Right lobe of liver (tissue), 6 donors: ENCODE measurements at regions not wholly inside any gene's neighbourhood (a gene's known extent, or its start where the extent isn't known, plus 50 kb on each side); places are given as distances from the start of the nearest gene placed in this dataset.

ENCODE experiments used
- ATAC-seq, 4 donors: fragments of 200-7000 bp; cut with Tn5 transposase; one replicate each; pipeline ENCODE4 v1.9.1; 2020; ENCODE audit warnings: mild to moderate bottlenecking in 4 of 4, moderate library complexity in 4 of 4
- DNase-seq, 3 donors: peaks; one replicate each; pipeline ENCODE4 v3.0.0-alpha.2; 2020
- H3K27ac ChIP-seq, 3 donors: fragments of 200-600 bp; one replicate each; pipeline ENCODE4 v1.8.0; 2022
- H3K27me3 ChIP-seq, 2 donors: fragments of 200-600 bp; one replicate each; pipeline ENCODE4 v1.8.0; 2022
- H3K36me3 ChIP-seq, 4 donors: fragments of 200-600 bp; sonication (generic) in 1 of 4; one replicate each; pipeline versions ENCODE4 v1.5.1 to v1.8.0; 2017 to 2022; ENCODE audit warnings: control low read depth in 1 of 4
- H3K4me1 ChIP-seq, 4 donors: fragments of 200-600 bp; sonication (generic) in 1 of 4; one replicate each; pipeline versions ENCODE4 v1.5.1 to v1.8.0; 2017 to 2022; ENCODE audit warnings: control low read depth in 1 of 4
- H3K4me3 ChIP-seq, 3 donors: fragments of 200-600 bp; one replicate each; pipeline ENCODE4 v1.8.0; 2022
- H3K9me3 ChIP-seq, 4 donors: fragments of 200-600 bp; sonication (generic) in 1 of 4; one replicate each; pipeline versions ENCODE4 v1.5.1 to v1.8.0; 2017 to 2022; ENCODE audit warnings: control low read depth in 1 of 4
- POLR2A ChIP-seq: fragments of 450-650 bp; IDR thresholded peaks from one replicate; pipeline ENCODE4 v1.6.1; 2017; ENCODE audit warnings: antibody characterized with exemption, mild to moderate bottlenecking
- WGBS: methylation state at CpG from one replicate; pipeline ENCODE4 v1.1.6; 2018; ENCODE audit warnings: low coverage, low lambda C conversion rate; ENCODE audit not compliant: insufficient coverage; ENCODE audit errors: missing lambda C conversion rate; 5-methylcytosine and 5-hydroxymethylcytosine counted together
- intact Hi-C, 2 donors: fragments of 100-400 bp; cut with DNase I; formaldehyde crosslinking; loops; one replicate each; pipeline versions ENCODE4 v1.11.2 to v1.14.1; 2022
- TF ChIP-seq, protein P1 (sequence below), 4 donors: fragments of 200-600 bp in 3 of 4; fragments of 450-650 bp in 1 of 4; IDR thresholded peaks; one replicate each; pipeline versions ENCODE4 v1.5.1 to v1.8.0; 2016 to 2022; ENCODE audit warnings: antibody characterized with exemption in 4 of 4, mild to moderate bottlenecking in 2 of 4
- donor health status: DM: no; HTN: yes; CAD: no.
- donor health status: DM: no; HTN: no; CAD: no.
- donor health status: DM: no; HTN: no; CAD: no.
- donor health status: DM: no; HTN: yes; CAD: no.
- donor health status: DM: no; HTN: yes; CAD: no.

DNA sequence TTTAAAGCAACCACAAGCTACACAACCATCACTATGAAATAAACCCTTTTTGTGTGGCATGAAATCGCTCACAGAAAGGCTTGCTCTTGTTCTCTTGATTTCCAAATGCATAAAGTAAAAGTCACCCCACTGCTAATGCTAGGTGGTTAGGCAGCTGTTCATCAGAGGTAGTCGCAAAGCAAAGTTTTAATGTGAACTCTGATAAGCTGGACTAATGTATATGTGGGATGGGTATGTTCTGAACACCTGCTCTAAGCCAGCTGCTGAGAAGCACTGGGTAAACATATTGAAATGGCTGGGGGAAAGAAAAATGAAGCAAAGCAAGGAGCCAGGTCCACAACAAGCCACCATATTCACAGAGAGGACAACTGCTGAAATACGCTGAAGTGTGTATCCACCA, 142.3 kb downstream of the KLF12 start:
- intact Hi-C loops, result no loop called here
- Histone ChIP-seq H3K36me3 (no peaks in the 10 kb centered on the region), H3K27me3 (no peaks in the 10 kb centered on the region), H3K9me3 (no peaks in the 10 kb centered on the region), H3K4me3 (no peak overlapping the region), H3K4me1 (peaks cover 0 to 14% (median 0%) of the 10 kb centered on the region in 4 donors), H3K27ac (no peak overlapping the region)
- no peak for ATAC-seq
- no peak for TF ChIP-seq POLR2A
- TF ChIP-seq, protein P1, sequence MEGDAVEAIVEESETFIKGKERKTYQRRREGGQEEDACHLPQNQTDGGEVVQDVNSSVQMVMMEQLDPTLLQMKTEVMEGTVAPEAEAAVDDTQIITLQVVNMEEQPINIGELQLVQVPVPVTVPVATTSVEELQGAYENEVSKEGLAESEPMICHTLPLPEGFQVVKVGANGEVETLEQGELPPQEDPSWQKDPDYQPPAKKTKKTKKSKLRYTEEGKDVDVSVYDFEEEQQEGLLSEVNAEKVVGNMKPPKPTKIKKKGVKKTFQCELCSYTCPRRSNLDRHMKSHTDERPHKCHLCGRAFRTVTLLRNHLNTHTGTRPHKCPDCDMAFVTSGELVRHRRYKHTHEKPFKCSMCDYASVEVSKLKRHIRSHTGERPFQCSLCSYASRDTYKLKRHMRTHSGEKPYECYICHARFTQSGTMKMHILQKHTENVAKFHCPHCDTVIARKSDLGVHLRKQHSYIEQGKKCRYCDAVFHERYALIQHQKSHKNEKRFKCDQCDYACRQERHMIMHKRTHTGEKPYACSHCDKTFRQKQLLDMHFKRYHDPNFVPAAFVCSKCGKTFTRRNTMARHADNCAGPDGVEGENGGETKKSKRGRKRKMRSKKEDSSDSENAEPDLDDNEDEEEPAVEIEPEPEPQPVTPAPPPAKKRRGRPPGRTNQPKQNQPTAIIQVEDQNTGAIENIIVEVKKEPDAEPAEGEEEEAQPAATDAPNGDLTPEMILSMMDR (IDR thresholded peaks at IDR 0.05), result no peak
- WGBS, result 96% methylated on average over 3 of the region's 3 CpGs
- no peak for DNase-seq

DNA sequence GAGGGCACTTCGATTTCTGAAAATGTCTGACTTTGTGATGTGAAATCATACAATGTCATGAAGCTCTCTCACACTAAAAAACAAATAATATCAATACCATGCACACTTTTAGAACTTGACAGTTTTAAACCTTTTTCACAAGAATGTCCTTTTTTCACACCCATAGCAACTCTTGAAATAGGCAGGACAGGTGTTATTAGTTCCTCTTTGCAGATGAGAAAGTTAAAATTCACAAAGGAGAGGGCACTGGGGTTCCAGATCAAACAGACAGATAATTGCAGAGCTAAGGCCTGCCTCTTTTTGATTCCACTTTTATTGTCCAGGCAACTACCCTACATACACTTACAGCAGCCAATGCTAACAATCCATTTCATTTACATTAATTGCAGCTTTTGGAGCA, 142.8 kb downstream of the KLF12 start:
- no peak overlapping the region for H3K4me3 ChIP-seq
- TF ChIP-seq POLR2A, result no peak
- TF ChIP-seq, protein P1 (IDR thresholded peaks at IDR 0.05), result no peak
- no peak overlapping the region for H3K27ac ChIP-seq
- H3K9me3 ChIP-seq, result no peaks in the 10 kb centered on the region
- DNase-seq (no peak), ATAC-seq (no peak)
- no peaks in the 10 kb centered on the region for H3K27me3 ChIP-seq
- 85% methylated on average over 1 of the region's 1 CpG for WGBS
- H3K36me3 ChIP-seq, result no peaks in the 10 kb centered on the region
- intact Hi-C loops, result no loop called here
- H3K4me1 ChIP-seq, result peaks cover 0 to 14% (median 0%) of the 10 kb centered on the region in 4 donors

DNA sequence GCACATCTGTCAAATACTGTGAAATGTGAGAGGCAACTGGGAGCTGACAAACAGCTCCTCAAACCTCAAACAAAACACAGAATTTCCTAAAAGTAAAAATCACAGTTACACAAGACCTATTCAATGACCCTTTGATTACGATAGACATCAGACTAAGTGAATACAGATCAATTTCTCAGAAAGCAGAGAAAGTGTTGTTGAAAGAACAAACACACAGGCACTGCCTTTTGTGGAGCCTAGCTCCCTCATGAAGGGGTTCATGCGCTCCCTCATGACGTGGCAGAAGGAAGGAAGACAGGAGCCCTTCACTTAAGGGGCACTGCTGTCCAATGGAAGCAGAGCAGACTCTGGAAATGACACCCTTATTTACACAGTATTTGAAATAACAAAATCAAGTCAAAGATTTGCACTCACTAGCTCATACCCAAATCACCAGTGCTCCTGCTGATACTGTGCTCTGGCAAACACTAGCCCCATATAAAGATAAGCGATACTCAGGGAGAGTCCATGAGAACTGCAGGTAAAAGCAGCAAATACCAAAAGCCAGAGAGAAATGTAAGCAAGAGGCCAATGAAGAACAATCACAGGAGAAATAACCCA, 144.9 kb downstream of the KLF12 start:
- peak overlapping the region in 2 of 3 donors; percentile 42 to 65 for H3K27ac ChIP-seq

DNA sequence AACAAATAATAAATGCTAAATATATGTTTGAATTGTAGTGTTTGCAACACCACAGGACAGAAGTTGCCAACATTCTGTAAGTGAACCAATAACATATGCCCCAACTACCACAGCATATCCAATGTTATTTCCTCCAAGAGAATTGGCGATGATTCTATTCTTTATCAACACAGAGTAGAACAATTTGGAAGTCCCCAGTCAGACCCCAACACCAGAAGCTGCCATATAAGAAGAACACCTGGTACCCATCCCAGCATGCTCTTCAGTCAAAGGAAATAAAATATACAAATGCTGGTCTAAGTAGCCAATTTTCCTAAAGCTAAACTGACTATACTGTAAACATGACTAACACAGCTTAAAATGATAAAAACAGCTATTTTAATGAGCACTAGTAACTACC, 145.7 kb downstream of the KLF12 start:
- TF ChIP-seq, protein P1 (IDR thresholded peaks at IDR 0.05), result no peak
- TF ChIP-seq POLR2A, result no peak
- DNase-seq, result no peak
- intact Hi-C loops, result no loop called here
- no peak for ATAC-seq
- Histone ChIP-seq H3K4me1 (peaks cover 0 to 14% (median 0%) of the 10 kb centered on the region in 4 donors), H3K9me3 (no peaks in the 10 kb centered on the region), H3K4me3 (no peak overlapping the region), H3K27me3 (no peaks in the 10 kb centered on the region), H3K36me3 (no peaks in the 10 kb centered on the region), H3K27ac (no peak overlapping the region)
- WGBS, result 100% methylated on average over 1 of the region's 1 CpG

More for the DNA sequence above, 144.9 kb downstream of the KLF12 start:
- no peak overlapping the region for H3K4me3 ChIP-seq
- no peaks in the 10 kb centered on the region for H3K27me3 ChIP-seq
- ATAC-seq (peak; percentile 85 to 95 (median 92)), DNase-seq (no peak)
- no peaks in the 10 kb centered on the region for H3K9me3 ChIP-seq
- no peak for TF ChIP-seq POLR2A
- TF ChIP-seq, protein P1 (IDR thresholded peaks at IDR 0.05), result no peak
- intact Hi-C loops, result no loop called here
- WGBS, result 33% methylated on average over 4 of the region's 4 CpGs
- H3K4me1 ChIP-seq, result peaks cover 0 to 14% (median 0%) of the 10 kb centered on the region in 4 donors
- no peaks in the 10 kb centered on the region for H3K36me3 ChIP-seq
